HL-60 (cell line): ENCODE measurements at regions not wholly inside any gene's neighbourhood (a gene's known extent, or its start where the extent isn't known, plus 50 kb on each side); places are given as distances from the start of the nearest gene placed in this dataset.

Experiments
- DNase-seq, 2 experiments: peaks; one replicate each; pipeline ENCODE4 v3.0.0-alpha.2; 2010 to 2020; ENCODE audit warnings: low read depth in 1 of 2, low spot score in 1 of 2
- H3K27ac ChIP-seq: fragments of 250-450 bp; sonication (Bioruptor Pico); replicated peaks from 2 replicates; pipeline ENCODE4 v1.5.1; 2020; ENCODE audit warnings: mild to moderate bottlenecking, moderate library complexity
- H3K27me3 ChIP-seq: fragments of 250-450 bp; sonication (Bioruptor Pico); 2 replicates; pipeline ENCODE4 v1.5.1; 2021; ENCODE audit warnings: mild to moderate bottlenecking, moderate library complexity; ENCODE audit not compliant: insufficient read depth, poor library complexity, severe bottlenecking
- H3K4me3 ChIP-seq: replicated peaks from 2 replicates; pipeline ENCODE4 v1.5.1; 2011; ENCODE audit warnings: mild to moderate bottlenecking, control low read depth, low read length; ENCODE audit not compliant: insufficient read depth
- GABPA ChIP-seq: IDR thresholded peaks from 2 replicates; pipeline ENCODE4 v1.6.1; 2012; ENCODE audit warnings: low read depth
- POLR2AphosphoS5 ChIP-seq: IDR thresholded peaks from 2 replicates; pipeline ENCODE4 v1.6.1; 2012; ENCODE audit warnings: low read depth
- SPI1 ChIP-seq: IDR thresholded peaks from 2 replicates; pipeline ENCODE4 v1.6.1; 2012; ENCODE audit warnings: low read depth, mild to moderate bottlenecking, borderline replicate concordance
- TF ChIP-seq, protein P1 (sequence below): IDR thresholded peaks from one replicate; pipeline ENCODE4 v1.5.1; 2011; ENCODE audit warnings: low read length, control low read depth, inconsistent platforms; ENCODE audit not compliant: insufficient read depth
- TF ChIP-seq, protein P2 (sequence below): IDR thresholded peaks from 2 replicates; pipeline ENCODE4 v1.6.1; 2012; ENCODE audit warnings: low read depth; ENCODE audit not compliant: insufficient replicate concordance

DNA sequence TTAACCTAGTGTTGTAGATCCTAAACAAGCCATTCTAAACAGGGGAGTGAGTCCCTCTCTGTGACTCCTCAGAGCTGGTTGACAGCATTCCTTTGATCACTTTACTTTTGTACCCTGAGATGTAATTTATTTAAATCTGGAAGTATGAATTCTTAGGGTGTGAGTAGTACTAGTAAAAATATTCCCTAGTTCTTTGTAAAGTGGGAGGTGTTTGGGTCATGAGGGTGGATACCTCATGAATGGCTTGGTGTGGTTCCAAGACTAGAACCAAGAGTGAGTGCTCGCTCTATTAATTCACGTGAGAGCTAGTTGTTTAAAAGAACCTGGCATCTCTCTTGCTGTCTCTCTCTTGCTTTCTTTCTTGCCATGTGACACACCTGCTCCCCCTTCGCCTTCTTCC lies 223.7 kb downstream of the SQOR start:
- H3K27ac ChIP-seq: no peak overlapping the region
- TF ChIP-seq, protein P1, sequence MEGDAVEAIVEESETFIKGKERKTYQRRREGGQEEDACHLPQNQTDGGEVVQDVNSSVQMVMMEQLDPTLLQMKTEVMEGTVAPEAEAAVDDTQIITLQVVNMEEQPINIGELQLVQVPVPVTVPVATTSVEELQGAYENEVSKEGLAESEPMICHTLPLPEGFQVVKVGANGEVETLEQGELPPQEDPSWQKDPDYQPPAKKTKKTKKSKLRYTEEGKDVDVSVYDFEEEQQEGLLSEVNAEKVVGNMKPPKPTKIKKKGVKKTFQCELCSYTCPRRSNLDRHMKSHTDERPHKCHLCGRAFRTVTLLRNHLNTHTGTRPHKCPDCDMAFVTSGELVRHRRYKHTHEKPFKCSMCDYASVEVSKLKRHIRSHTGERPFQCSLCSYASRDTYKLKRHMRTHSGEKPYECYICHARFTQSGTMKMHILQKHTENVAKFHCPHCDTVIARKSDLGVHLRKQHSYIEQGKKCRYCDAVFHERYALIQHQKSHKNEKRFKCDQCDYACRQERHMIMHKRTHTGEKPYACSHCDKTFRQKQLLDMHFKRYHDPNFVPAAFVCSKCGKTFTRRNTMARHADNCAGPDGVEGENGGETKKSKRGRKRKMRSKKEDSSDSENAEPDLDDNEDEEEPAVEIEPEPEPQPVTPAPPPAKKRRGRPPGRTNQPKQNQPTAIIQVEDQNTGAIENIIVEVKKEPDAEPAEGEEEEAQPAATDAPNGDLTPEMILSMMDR: no peak
- TF ChIP-seq, protein P2, sequence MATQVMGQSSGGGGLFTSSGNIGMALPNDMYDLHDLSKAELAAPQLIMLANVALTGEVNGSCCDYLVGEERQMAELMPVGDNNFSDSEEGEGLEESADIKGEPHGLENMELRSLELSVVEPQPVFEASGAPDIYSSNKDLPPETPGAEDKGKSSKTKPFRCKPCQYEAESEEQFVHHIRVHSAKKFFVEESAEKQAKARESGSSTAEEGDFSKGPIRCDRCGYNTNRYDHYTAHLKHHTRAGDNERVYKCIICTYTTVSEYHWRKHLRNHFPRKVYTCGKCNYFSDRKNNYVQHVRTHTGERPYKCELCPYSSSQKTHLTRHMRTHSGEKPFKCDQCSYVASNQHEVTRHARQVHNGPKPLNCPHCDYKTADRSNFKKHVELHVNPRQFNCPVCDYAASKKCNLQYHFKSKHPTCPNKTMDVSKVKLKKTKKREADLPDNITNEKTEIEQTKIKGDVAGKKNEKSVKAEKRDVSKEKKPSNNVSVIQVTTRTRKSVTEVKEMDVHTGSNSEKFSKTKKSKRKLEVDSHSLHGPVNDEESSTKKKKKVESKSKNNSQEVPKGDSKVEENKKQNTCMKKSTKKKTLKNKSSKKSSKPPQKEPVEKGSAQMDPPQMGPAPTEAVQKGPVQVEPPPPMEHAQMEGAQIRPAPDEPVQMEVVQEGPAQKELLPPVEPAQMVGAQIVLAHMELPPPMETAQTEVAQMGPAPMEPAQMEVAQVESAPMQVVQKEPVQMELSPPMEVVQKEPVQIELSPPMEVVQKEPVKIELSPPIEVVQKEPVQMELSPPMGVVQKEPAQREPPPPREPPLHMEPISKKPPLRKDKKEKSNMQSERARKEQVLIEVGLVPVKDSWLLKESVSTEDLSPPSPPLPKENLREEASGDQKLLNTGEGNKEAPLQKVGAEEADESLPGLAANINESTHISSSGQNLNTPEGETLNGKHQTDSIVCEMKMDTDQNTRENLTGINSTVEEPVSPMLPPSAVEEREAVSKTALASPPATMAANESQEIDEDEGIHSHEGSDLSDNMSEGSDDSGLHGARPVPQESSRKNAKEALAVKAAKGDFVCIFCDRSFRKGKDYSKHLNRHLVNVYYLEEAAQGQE: no peak
- TF ChIP-seq GABPA (no peak), POLR2AphosphoS5 (no peak), SPI1 (no peak)

DNA sequence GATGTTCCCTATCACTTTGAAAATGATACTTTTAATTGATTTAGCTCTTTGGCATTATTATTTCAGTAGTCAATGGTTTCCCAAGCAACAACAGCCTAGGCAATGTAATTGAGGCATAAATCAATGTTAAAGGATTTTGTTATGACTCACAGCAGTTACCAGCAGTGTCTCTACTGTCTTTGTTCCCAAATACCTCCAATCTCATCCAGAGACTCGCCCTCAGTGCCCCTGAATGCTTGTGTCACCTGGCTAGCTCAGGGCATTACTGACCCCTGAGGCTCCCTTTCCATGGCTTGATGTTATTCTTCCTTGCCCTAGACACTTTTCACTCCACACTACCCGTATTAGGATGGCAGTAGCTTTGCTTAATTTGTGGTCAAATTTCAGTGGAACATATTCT lies 227.2 kb downstream of the SQOR start:
- Histone ChIP-seq H3K4me3 (no peak overlapping the region), H3K27ac (no peak overlapping the region), H3K27me3 (no peaks in the 10 kb centered on the region)
- TF ChIP-seq GABPA: no peak
- TF ChIP-seq, protein P2: no peak
- no peak for TF ChIP-seq SPI1
- no peak for DNase-seq

More for the DNA sequence above, 223.7 kb downstream of the SQOR start:
- Histone ChIP-seq H3K4me3 (no peak overlapping the region), H3K27me3 (no peaks in the 10 kb centered on the region)
- no peak for DNase-seq

DNA sequence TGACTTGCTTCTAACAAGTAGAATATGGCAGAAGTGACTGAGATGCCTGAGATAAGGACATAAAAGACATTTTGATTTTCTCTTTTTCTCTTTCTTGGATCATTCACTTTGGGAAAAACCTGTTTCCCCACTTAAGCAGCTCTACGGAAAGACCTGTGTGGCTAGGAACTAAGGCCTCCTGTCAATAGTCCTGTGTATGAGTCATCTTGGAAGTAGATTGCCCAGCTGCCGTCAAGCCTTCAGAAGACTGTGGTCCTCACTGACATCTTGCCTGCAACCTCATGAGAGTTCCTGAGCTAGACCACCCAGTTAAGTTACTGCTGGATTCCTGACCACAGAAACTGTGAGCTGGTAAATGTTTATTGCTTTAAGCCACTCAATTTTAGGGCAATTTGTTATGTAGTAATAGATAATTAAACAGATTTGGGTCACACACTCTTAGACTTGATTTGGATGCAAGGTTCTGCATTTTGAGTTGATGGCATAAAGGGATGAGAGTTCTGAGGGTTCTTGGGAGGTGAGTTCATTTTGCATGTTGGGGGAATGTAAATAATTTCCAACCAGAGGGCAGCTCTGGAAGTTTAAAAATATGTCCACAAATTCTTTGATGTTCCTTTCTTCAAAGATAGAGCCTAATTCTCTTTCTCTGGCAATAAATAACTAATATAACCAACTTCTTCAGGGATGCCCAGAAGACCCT lies 229.2 kb downstream of the SQOR start:
- no peak overlapping the region for H3K27ac ChIP-seq
- TF ChIP-seq SPI1 (no peak), GABPA (no peak)
- H3K27me3 ChIP-seq: no peaks in the 10 kb centered on the region
- H3K4me3 ChIP-seq: no peak overlapping the region
- no peak for DNase-seq

DNA sequence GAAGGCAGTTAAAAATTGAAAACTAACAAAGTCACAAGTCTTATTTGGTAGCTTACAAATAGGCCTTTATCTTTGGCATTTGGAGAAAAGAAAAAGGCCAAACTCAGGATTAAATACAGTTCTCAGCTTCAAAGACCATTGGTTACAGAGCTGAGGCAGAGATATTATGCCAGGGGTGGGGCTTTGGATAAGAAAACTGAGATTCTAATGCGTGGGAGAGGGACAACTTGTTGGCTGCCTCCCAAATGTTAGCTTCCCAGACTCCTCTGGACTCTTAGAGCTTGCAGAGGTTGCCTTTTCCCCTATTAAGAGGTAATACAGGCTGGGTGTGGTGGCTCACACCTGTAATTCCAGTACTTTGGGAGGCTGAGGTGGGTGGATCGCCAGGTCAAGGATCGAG lies 231.8 kb downstream of the SQOR start:
- H3K4me3 ChIP-seq: no peak overlapping the region
- H3K27me3 ChIP-seq: no peaks in the 10 kb centered on the region
- no peak for TF ChIP-seq GABPA
- no peak for DNase-seq
- H3K27ac ChIP-seq: no peak overlapping the region

DNA sequence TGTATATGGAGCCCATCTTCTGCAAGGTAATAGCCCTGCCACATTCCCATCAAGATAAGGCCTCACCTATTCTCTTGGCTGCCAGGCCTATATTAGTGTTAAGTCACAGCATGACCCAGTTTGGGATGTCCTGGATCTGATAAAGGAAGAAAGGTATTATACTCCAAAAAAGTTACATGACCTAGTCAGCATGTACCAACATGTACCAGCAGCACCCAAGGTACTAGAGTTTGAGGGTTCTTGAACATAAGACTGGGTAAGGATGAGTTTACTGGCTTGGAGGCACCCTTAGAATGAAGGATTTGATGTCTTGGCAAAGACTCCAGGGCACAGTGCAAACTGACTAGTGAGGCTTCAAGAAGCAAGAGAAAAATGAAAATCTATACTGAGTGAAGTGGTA lies 232.5 kb downstream of the SQOR start:
- no peak for DNase-seq
- TF ChIP-seq, protein P2: no peak
- TF ChIP-seq GABPA: no peak
- TF ChIP-seq POLR2AphosphoS5: no peak
- no peak for TF ChIP-seq SPI1
- TF ChIP-seq, protein P1: no peak
- no peaks in the 10 kb centered on the region for H3K27me3 ChIP-seq
- no peak overlapping the region for H3K27ac ChIP-seq
- H3K4me3 ChIP-seq: no peak overlapping the region
